Pons (tissue), 1 donor: ENCODE measurements at regions not wholly inside any gene's neighbourhood (a gene's known extent, or its start where the extent isn't known, plus 50 kb on each side); places are given as distances from the start of the nearest gene placed in this dataset.
"Not testable (repeated sequence)": the region's sequence is repeated elsewhere in the genome, so short reads cannot be mapped to it uniquely, and the experiment has no call there.

ENCODE experiments used
- DNase-seq: peaks from one replicate; pipeline ENCODE4 v3.0.0-alpha.2; 2016; ENCODE audit warnings: low spot score

- DNase-seq, result no peak
Observed at GRCh38 chr13:44887515-44887914, 101.8 kb downstream of the NUFIP1 start.

- no peak for DNase-seq
Observed at GRCh38 chr13:44884076-44884729, 105.1 kb downstream of the NUFIP1 start.

- DNase-seq, result no peak
Observed at GRCh38 chr13:44879452-44880058, 109.7 kb downstream of the NUFIP1 start.

GRCh38 chr13:44876782-44877324, 112.4 kb downstream of the NUFIP1 start:
- no peak for DNase-seq

GRCh38 chr13:44874886-44875630, 114.2 kb downstream of the NUFIP1 start:
- DNase-seq, result no peak

GRCh38 chr13:44874176-44874575, 115.1 kb downstream of the NUFIP1 start:
- DNase-seq, result no peak

- no peak for DNase-seq
Observed at GRCh38 chr13:44873461-44873860, 115.8 kb downstream of the NUFIP1 start.

- DNase-seq, result no peak
Observed at GRCh38 chr13:44872751-44873150, 116.5 kb downstream of the NUFIP1 start.

GRCh38 chr13:44870456-44870929, 118.8 kb downstream of the NUFIP1 start:
- no peak for DNase-seq

GRCh38 chr13:44869167-44869566, 120.1 kb downstream of the NUFIP1 start:
- no peak for DNase-seq

GRCh38 chr13:44868397-44868796, 120.9 kb downstream of the NUFIP1 start:
- no peak for DNase-seq

GRCh38 chr13:44867825-44868224, 121.4 kb downstream of the NUFIP1 start:
- no peak for DNase-seq

GRCh38 chr13:44866411-44866911, 122.8 kb downstream of the NUFIP1 start:
- DNase-seq, result no peak

GRCh38 chr13:44865722-44866410, 123.4 kb downstream of the NUFIP1 start:
- no peak for DNase-seq

- DNase-seq, result not testable (repeated sequence)
Observed at GRCh38 chr13:44863641-44864040, 125.6 kb downstream of the NUFIP1 start.

- no peak for DNase-seq
Observed at GRCh38 chr13:44860454-44860853, 128.8 kb downstream of the NUFIP1 start.

GRCh38 chr13:44857736-44858135, 131.5 kb downstream of the NUFIP1 start:
- DNase-seq, result no peak

- DNase-seq, result no peak
Observed at GRCh38 chr13:44857061-44857460, 132.2 kb downstream of the NUFIP1 start.

- DNase-seq, result no peak
Observed at GRCh38 chr13:44855860-44856259, 133.4 kb downstream of the NUFIP1 start.

GRCh38 chr13:44854313-44855060, 134.8 kb downstream of the NUFIP1 start:
- no peak for DNase-seq

- DNase-seq, result no peak
Observed at GRCh38 chr13:44853641-44854040, 135.6 kb downstream of the NUFIP1 start.
